Midbrain (tissue), 1 donor: ENCODE measurements at regions not wholly inside any gene's neighbourhood (a gene's known extent, or its start where the extent isn't known, plus 50 kb on each side); places are given as distances from the start of the nearest gene placed in this dataset.
"Not testable (repeated sequence)": the region's sequence is repeated elsewhere in the genome, so short reads cannot be mapped to it uniquely, and the experiment has no call there.

ENCODE experiments used
- DNase-seq: peaks from one replicate; lab custom pipeline; 2025; lab: John Stamatoyannopoulos, UW

- no peak for DNase-seq
Measured at GRCh38 chr15:98330258-98330657, 318.1 kb upstream of the IGF1R start.

DNA sequence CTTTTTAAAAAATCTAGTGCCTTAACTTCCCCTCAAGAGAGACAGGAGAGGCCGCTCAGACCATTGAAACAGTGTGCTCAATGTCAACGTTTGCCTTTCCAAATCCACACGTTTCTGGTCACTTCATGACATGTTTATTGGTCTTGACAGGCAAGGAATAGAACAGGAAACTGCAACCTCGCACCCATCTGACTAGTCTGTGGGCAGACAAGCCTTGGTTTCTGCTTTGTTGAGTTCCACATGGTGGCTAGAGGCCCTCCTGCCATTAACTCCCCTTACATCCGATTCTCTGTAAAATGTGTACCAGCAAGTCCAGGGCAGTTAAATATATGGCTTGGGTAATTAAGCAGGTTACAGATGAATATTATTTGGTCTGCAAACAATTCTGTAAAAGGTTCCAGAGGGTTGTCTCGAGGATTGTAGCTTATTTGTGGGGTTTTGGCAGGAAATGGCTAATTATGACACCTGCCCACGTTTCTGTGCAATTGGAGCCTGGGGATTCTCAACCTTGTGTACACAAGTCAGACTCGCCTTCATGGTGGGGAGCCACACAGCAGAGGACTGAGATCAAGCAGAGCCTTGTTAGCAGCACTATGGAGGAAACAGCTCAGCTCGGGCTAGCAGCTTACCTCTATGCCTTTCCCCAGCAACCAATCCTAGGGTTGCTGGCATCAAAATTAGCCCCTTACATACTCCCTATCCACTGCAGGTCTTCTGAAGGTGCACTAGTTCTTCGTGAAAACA is 317.5 kb upstream of the IGF1R start:
- DNase-seq: no peak

- no peak for DNase-seq
Measured at GRCh38 chr15:98331676-98332075, 316.7 kb upstream of the IGF1R start.

DNA sequence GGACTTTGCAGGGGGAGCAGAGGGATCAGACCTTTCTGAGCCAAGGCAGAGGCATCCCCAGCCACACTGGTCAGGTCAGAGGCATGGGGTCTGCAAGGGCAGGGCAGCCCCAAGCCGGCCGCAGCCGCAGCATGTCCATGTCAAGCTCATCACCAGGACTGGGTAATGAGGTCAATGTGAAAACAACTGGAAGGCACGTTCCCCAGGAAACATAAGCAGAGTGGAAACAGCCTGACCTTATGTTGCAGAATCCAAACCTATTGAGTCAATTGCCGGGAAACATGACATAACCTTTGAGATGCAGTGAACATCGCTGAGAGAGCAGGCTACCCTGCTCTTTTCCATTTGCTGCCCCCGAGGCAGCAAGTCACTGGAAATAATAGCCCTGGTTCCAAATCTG is 315.1 kb upstream of the IGF1R start:
- DNase-seq: no peak

DNA sequence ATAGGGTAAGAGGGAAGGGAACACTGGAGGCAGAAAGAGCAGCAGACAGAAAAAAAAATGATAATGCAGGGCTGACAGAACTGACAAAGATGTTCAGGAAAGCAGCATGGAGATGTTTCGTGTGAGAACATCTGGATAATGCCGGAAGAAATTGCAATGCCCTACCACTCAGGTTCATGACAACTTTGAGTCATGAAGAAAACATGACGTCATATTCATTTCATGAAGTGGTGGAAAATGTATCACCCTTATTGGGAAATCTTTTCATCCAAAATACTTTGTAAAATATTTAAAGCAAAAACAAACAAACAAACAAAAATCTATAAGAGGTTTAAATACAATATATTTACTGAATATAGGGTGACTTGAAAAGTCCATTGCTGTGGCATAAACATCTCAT is 305.4 kb upstream of the IGF1R start:
- DNase-seq: no peak

DNA sequence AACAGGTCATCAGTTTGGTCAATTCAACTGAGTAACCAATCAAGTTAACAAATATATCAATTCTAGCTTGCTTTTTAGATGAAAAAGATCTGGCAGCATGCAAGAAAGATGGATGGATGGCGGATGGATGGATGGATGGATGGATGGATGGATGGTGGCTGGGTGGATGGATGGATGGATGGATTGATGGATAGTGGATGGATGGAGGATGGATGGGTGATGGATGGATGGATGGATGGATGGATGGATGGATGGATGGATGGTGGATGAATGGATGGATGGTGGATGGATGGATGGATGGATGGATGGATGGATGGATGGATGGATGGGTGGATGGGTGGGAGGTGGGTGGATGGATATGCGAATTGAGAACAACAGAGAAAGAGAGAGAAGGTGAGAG is 303.7 kb upstream of the IGF1R start:
- no peak for DNase-seq

DNA sequence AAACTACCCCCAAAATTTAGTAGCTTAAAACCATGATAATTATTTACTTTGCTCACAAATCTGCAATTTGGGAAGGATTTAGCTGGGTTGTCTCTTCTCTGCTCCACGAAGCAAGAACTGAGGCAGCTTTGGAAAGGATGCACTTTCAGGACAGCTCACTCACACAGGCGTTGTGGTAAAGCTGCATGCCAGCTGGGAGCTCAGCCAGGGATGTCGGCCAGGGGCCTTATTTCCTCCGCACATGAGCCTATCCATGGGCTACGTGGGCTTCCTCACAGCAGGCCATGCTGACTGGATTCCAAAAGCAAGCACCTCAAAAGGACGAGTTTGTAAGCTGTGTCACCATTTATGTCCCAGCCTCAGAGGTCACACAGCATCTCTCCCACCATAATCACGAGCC is 301.3 kb upstream of the IGF1R start:
- no peak for DNase-seq

- DNase-seq: no peak
Measured at GRCh38 chr15:98347866-98348265, 300.5 kb upstream of the IGF1R start.

DNA sequence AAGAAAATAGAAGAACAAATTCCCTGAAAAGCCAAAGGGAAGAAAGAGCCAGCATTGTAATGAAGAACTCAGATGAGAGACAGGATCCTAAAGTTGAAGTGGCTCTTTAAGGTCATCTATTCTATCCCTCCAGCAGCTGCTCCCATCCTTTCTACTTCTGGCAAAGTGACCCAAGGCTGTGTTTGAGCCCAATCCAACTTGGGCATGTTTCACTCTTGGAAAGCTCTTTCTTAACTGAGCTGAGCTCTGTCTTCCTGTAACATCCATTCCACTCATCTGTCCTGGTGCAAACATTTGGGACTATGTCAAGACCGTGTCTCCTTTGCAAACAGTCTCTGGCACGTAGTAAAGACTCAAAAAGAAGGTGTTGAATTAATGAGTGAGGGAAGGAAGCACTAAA is 298.1 kb upstream of the IGF1R start:
- DNase-seq: no peak

DNA sequence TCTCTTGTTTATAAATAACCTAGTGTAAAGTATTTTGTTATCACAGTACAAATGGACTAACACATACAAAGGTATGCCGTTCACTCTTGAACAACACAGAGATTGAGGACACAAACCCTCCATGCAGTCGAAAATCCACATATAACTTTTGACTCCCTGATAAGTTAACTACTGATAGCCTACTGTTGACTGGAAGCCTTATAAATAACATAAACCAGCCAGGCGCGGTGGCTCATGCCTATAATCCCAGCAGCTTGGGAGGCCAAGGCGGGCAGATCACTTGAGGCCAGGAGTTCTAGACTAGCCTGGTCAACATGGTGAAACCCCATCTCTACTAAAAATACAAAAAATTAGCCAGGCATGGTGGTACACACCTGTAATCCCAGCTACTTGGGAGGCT is 290.1 kb upstream of the IGF1R start:
- DNase-seq: not testable (repeated sequence)

DNA sequence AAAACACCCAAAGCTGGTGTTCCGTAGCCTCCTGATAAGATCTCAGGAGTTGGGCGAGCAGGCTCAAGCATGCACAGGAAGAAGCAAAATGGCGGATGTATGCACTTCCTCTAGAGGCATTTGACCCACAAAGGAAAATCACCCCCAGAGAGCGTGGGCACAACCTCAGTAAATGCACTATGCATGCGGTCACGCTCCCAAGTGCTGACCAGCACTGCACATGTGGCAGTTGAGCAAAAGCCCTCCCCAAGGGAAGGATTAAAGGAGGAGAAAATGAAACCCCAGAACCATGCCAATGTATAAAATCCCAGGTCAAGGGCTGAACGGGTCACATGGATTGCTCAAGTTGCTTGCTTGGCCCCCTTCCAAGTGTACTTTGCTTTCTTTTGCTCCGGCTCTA is 289.4 kb upstream of the IGF1R start:
- no peak for DNase-seq

DNA sequence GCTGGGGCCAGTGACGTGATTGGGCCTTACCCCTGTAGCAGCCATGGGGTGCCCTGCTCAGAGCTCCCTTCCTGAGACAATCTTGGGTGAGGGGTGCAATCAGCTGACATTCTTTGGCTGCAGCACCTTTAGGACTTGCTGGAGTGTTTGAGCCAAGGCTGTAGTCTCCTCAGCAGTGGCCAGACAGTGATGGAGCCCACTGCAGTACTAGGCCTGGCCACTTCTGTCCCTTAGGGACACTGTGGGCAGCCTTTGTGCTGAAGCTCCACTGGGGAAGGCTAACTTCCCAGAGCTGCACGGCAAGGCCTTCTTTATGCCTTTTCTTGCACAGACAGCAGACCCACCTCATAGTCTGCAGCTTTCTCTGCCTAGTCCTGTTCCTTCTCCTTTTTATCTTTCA is 284.9 kb upstream of the IGF1R start:
- no peak for DNase-seq

- no peak for DNase-seq
Measured at GRCh38 chr15:98363955-98364354, 284.4 kb upstream of the IGF1R start.

DNA sequence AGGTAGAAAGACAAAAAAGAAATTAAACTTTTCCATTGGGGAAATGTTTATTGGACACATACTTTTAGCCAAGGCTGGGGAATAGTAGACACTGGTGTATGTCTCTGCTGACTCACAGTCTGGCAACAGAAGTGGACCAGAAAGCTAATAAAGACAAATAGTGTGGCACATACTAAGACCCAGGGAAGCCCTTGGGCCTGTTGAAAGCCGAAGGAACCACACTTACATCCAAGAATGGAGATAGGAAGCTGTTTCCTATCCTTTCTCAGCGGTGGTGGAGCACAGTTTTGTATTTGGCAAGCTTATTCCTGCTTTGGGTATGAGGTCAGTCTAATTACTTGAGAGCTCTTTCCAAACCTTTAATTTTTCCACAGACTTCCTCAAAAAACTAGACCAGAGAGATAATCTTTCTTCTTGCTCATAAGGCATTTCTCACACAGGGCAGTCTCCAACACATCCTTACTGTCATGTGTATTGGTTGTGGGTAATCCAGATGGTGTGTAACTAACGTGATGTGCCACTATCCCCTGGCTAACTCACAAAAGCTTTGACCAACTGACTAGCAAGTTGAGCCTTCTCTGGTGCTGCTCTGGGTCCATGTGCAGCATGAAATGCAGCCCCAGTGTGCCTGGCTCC is 279.1 kb upstream of the IGF1R start:
- DNase-seq: no peak

DNA sequence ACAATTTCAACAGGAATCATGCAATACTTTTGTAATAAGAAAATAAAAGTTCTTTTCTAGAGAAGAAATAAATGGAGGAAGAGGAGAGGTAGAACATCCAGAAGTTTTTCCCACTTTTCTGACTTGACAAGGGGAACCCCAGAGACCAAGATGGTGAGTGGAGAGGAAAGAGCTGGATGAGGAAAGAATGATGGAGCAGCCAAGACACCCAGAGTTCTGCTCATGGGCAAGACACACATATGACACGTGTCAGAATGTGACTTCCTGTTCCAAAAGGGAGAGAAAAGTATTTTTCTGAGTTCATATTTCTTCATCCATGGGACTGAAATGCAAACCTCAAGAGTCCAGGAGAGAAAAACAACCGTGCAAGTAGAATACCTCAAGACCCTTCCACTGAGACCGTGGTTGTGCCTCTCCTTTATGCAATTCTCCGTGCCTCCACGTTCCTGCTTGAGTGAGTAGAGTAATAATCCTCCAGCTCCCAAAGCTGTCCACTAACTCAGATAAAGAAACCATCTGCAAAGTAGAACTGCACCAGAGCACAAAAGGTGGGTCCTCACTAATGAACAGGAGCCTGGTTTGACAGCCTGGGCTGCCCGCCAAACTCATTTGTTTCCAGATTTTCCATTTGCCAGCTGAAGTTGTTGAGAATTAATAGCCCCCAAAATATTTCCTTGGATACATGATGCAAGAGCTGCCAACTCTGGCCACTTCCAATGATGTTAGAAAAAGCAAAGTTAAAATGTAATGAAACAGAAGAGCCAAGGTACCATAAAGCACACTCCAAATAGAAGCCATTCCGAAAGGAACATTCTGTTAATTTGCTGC is 272.6 kb upstream of the IGF1R start:
- peak; percentile 4 for DNase-seq

- no peak for DNase-seq
Measured at GRCh38 chr15:98380721-98381120, 267.6 kb upstream of the IGF1R start.

- DNase-seq: no peak
Measured at GRCh38 chr15:98381446-98381845, 266.9 kb upstream of the IGF1R start.

DNA sequence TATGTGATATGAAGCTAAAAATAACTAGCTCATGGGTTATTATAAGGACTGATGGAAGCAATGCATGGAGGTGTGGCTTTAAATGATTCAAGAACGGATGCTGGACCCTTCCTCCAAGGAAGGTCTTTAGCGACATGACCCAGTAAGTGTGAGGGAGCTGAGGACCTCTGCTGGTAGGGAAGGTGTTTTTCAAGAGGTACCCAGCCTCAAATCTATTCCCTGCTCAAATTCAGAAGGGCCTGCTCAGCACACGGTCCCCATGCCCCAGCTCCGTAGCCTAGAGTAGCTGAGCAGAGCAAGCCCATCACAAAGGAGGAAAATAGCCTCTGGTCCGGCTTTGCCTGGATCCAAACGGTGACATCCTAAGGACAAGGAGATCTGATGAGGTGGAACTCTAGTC is 266.2 kb upstream of the IGF1R start:
- DNase-seq: no peak

- no peak for DNase-seq
Measured at GRCh38 chr15:98383571-98383970, 264.8 kb upstream of the IGF1R start.

DNA sequence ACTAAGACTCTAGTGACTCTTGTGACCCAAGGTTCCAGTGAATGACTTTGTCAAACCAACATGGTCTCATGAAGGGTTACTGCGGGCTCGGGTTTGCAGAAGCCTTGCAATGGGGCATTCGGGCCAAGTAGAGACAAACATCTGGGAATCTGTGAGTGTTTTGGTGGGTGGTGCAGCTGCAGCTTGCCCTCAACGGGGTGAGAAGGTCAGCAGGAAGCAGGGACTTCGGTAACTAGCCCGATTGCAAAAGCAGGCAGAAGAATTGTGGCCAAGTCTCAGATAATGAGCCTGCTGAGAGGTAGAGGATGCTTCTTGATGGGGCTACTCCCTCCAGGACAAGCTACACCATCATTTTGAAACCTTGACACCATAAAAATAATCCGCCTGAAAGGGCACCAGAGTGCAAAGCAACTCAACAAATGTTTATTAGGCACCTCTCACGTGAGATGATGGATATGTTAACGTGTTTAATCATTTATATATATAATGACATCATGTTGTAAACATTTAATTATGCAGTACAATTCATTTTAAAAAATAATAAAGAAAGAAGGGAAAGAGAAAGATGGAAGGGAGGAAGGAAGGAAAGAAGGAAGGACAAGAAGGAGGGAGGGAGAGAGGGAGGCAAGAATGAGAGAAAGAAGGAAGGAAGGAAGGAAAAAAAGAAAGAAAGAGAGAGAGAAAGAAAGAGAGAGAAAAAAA is 263.9 kb upstream of the IGF1R start:
- no peak for DNase-seq

GRCh38 chr15:98385752-98386381 is 262.5 kb upstream of the IGF1R start:
- no peak for DNase-seq

GRCh38 chr15:98386561-98386960 is 261.8 kb upstream of the IGF1R start:
- no peak for DNase-seq
